MM.1S (cell line): ENCODE measurements at regions not wholly inside any gene's neighbourhood (a gene's known extent, or its start where the extent isn't known, plus 50 kb on each side); places are given as distances from the start of the nearest gene placed in this dataset.

ENCODE experiments used
- DNase-seq: peaks from one replicate; pipeline ENCODE4 v3.0.0-alpha.2; 2015
- H2AFZ ChIP-seq: fragments of 300-600 bp; sonication (generic); 2 replicates; pipeline ENCODE4 v1.6.0; 2016; ENCODE audit warnings: antibody characterized with exemption, low read length
- H3F3A ChIP-seq: fragments of 300-600 bp; sonication (generic); 2 replicates; pipeline ENCODE4 v1.6.1; 2016; ENCODE audit warnings: mild to moderate bottlenecking, antibody characterized with exemption, low read length, moderate library complexity, mixed read lengths; ENCODE audit not compliant: insufficient read depth
- H3K27ac ChIP-seq: fragments of 300-600 bp; sonication (generic); 2 replicates; pipeline ENCODE4 v1.5.1; 2016; ENCODE audit warnings: mild to moderate bottlenecking, low read length
- H3K27me3 ChIP-seq: fragments of 300-600 bp; sonication (generic); replicated peaks from 2 replicates; pipeline ENCODE4 v1.6.0; 2016; ENCODE audit warnings: low read length; ENCODE audit not compliant: insufficient read depth
- H3K36me3 ChIP-seq: fragments of 300-600 bp; sonication (generic); replicated peaks from 2 replicates; pipeline ENCODE4 v1.6.1; 2016; ENCODE audit warnings: mild to moderate bottlenecking, low read length, mixed read lengths; ENCODE audit not compliant: insufficient read depth
- H3K4me1 ChIP-seq: fragments of 300-600 bp; sonication (generic); 2 replicates; pipeline ENCODE4 v1.6.1; 2016; ENCODE audit warnings: low read length, mixed read lengths
- H3K4me2 ChIP-seq: fragments of 300-600 bp; sonication (generic); 2 replicates; pipeline ENCODE4 v1.6.0; 2016; ENCODE audit warnings: low read depth, low read length
- H3K4me3 ChIP-seq: fragments of 300-600 bp; sonication (generic); 2 replicates; pipeline ENCODE4 v1.5.1; 2016; ENCODE audit warnings: low read length, mixed read lengths
- H3K79me2 ChIP-seq: fragments of 300-600 bp; sonication (generic); 2 replicates; pipeline ENCODE4 v1.6.1; 2016; ENCODE audit warnings: mixed run types, low read length, mixed read lengths
- H3K9ac ChIP-seq: fragments of 300-600 bp; sonication (generic); 2 replicates; pipeline ENCODE4 v1.6.1; 2016; ENCODE audit warnings: low read length, mixed read lengths
- H3K9me2 ChIP-seq: fragments of 300-600 bp; sonication (generic); replicated peaks from 2 replicates; pipeline ENCODE4 v1.6.1; 2016; ENCODE audit warnings: mild to moderate bottlenecking, low read length, mixed read lengths; ENCODE audit not compliant: insufficient read depth
- H3K9me3 ChIP-seq: fragments of 300-600 bp; sonication (generic); replicated peaks from 2 replicates; pipeline ENCODE4 v1.6.1; 2016; ENCODE audit warnings: mild to moderate bottlenecking, low read length, mixed read lengths; ENCODE audit not compliant: insufficient read depth
- H4K20me1 ChIP-seq: fragments of 300-600 bp; sonication (generic); 2 replicates; pipeline ENCODE4 v1.6.1; 2016; ENCODE audit warnings: mild to moderate bottlenecking, low read length, moderate library complexity, mixed read lengths; ENCODE audit not compliant: insufficient read depth
- CTCF ChIP-seq: fragments of 300-600 bp; sonication (generic); IDR thresholded peaks from 2 replicates; pipeline ENCODE4 v1.5.1; 2016; ENCODE audit warnings: antibody characterized with exemption, low read length, mixed read lengths
- EZH2 ChIP-seq: fragments of 300-600 bp; sonication (generic); optimal IDR thresholded peaks from 2 replicates; pipeline ENCODE3; 2017; ENCODE audit warnings: low read depth, mild to moderate bottlenecking, antibody characterized with exemption, low read length, mixed read lengths
- EZH2phosphoT487 ChIP-seq: fragments of 300-600 bp; sonication (generic); IDR thresholded peaks from 2 replicates; pipeline ENCODE4 v1.6.1; 2018; ENCODE audit warnings: antibody characterized with exemption, low read length

GRCh38 chr14:51521764-51522163, 129.9 kb upstream of the FRMD6 start:
- H3K9me2 ChIP-seq = no peaks in the 10 kb centered on the region
- H2AFZ ChIP-seq = no peak overlapping the region
- H3K27ac ChIP-seq = no peak overlapping the region
- H4K20me1 ChIP-seq = no peaks in the 10 kb centered on the region
- no peaks in the 10 kb centered on the region for H3F3A ChIP-seq
- no peak overlapping the region for H3K9ac ChIP-seq
- peak; percentile 6 for DNase-seq
- H3K4me2 ChIP-seq = peak overlapping the region; percentile 12; the same call in 1 of the 2 replicates
- no peak overlapping the region for H3K4me3 ChIP-seq
- H3K27me3 ChIP-seq = no peaks in the 10 kb centered on the region
- no peak for TF ChIP-seq EZH2phosphoT487
- no peak for TF ChIP-seq CTCF
- TF ChIP-seq EZH2 = no peak
- H3K79me2 ChIP-seq = no peaks in the 10 kb centered on the region
- H3K4me1 ChIP-seq = 0 out of 2 replicates have a peak, but pooled peaks cover 7% of the 10 kb centered on the region
- H3K9me3 ChIP-seq = no peaks in the 10 kb centered on the region
- H3K36me3 ChIP-seq = no peaks in the 10 kb centered on the region

GRCh38 chr14:51523243-51523642, 128.5 kb upstream of the FRMD6 start:
- Histone ChIP-seq H3F3A (no peaks in the 10 kb centered on the region), H3K4me3 (no peak overlapping the region), H3K9ac (no peak overlapping the region), H3K79me2 (no peaks in the 10 kb centered on the region), H3K4me2 (no peak overlapping the region), H3K4me1 (0 out of 2 replicates have a peak, but pooled peaks cover 7% of the 10 kb centered on the region), H3K27ac (no peak overlapping the region), H2AFZ (no peak overlapping the region), H3K9me3 (no peaks in the 10 kb centered on the region), H3K9me2 (no peaks in the 10 kb centered on the region), H3K36me3 (no peaks in the 10 kb centered on the region), H4K20me1 (no peaks in the 10 kb centered on the region), H3K27me3 (no peaks in the 10 kb centered on the region)
- no peak for TF ChIP-seq CTCF
- no peak for TF ChIP-seq EZH2phosphoT487
- TF ChIP-seq EZH2 = no peak
- DNase-seq = no peak

- H3K36me3 ChIP-seq = no peaks in the 10 kb centered on the region
- no peaks in the 10 kb centered on the region for H3K9me2 ChIP-seq
- no peak for TF ChIP-seq CTCF
- no peak for TF ChIP-seq EZH2
- no peak for TF ChIP-seq EZH2phosphoT487
- no peaks in the 10 kb centered on the region for H4K20me1 ChIP-seq
- no peak overlapping the region for H3K4me2 ChIP-seq
- no peak overlapping the region for H3K4me3 ChIP-seq
- no peaks in the 10 kb centered on the region for H3K79me2 ChIP-seq
- H3K9ac ChIP-seq = no peak overlapping the region
- no peak for DNase-seq
- no peak overlapping the region for H3K27ac ChIP-seq
- H3K9me3 ChIP-seq = no peaks in the 10 kb centered on the region
- H3K27me3 ChIP-seq = no peaks in the 10 kb centered on the region
- H3K4me1 ChIP-seq = 0 out of 2 replicates have a peak, but pooled peaks cover 7% of the 10 kb centered on the region
- H2AFZ ChIP-seq = no peak overlapping the region
- no peaks in the 10 kb centered on the region for H3F3A ChIP-seq
These were observed 126.0 kb upstream of the FRMD6 start for GRCh38 chr14:51525739-51526138.
